Large intestine (tissue), 3 donors: ENCODE measurements at regions not wholly inside any gene's neighbourhood (a gene's known extent, or its start where the extent isn't known, plus 50 kb on each side); places are given as distances from the start of the nearest gene placed in this dataset.
"Not testable (repeated sequence)": the region's sequence is repeated elsewhere in the genome, so short reads cannot be mapped to it uniquely, and the experiment has no call there.

Source experiments
- DNase-seq, 2 donors: peaks; one replicate each; pipeline versions ENCODE4 v3.0.0 to v3.0.0-alpha.2; 2013
- H3K27ac ChIP-seq: one replicate; pipeline ENCODE4 v1.5.1; 2013; ENCODE audit warnings: low read length
- H3K27me3 ChIP-seq: 2 replicates; pipeline ENCODE4 v1.6.1; 2013; ENCODE audit warnings: low read length; ENCODE audit not compliant: control insufficient read depth, insufficient read depth
- H3K36me3 ChIP-seq: 2 replicates; pipeline ENCODE4 v1.6.1; 2013; ENCODE audit warnings: low read length; ENCODE audit not compliant: control insufficient read depth, insufficient read depth
- H3K4me1 ChIP-seq: one replicate; pipeline ENCODE4 v1.6.1; 2013; ENCODE audit warnings: low read length; ENCODE audit not compliant: control insufficient read depth, insufficient read depth
- H3K4me3 ChIP-seq: one replicate; pipeline ENCODE4 v1.5.1; 2013; ENCODE audit warnings: low read length
- H3K9me3 ChIP-seq: one replicate; pipeline ENCODE4 v1.6.1; 2013; ENCODE audit warnings: mild to moderate bottlenecking, low read depth, low read length, moderate library complexity; ENCODE audit not compliant: control insufficient read depth
- WGBS: methylation state at CpG from one replicate; pipeline ENCODE4 v1.1.5; 2013; ENCODE audit warnings: low lambda C conversion rate; ENCODE audit not compliant: insufficient coverage; 5-methylcytosine and 5-hydroxymethylcytosine counted together

DNA sequence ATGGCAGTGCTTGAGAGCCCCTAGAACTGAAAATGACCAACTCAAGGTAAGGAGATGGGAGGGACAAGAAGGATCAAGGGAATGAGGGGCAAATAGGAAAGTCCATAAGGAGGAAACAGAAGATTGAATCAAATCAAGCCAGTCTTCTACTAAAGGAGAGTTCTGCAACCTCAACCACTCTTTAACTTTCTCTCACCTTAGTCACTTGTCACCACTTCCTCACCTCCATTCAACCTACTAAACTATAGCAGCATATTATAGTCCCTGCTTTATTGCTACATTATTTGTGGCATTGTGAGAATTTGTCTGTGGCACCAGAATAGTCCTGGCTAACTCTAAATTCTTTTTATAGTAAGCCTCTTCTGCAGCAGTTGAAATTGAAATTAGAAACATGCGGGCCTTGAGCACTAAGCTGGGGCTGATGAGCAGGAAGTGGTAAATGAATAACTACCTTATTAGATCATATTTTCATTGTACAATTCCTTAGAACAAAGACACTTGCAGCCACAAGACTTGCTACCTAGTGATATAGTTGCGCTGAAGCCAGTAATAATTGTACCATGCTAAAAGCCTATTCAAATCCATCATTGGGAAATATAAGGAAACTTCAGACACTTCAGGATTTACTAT is 336.9 kb downstream of the ZNF674 start:
- Histone ChIP-seq H3K4me3 (no peak overlapping the region), H3K27ac (no peak overlapping the region), H3K4me1 (no peaks in the 10 kb centered on the region), H3K27me3 (no peaks in the 10 kb centered on the region), H3K9me3 (no peaks in the 10 kb centered on the region), H3K36me3 (no peaks in the 10 kb centered on the region)
- no CpG with 5 or more reads among the region's 2 CpGs for WGBS
- DNase-seq: peak; percentile 9 to 52

DNA sequence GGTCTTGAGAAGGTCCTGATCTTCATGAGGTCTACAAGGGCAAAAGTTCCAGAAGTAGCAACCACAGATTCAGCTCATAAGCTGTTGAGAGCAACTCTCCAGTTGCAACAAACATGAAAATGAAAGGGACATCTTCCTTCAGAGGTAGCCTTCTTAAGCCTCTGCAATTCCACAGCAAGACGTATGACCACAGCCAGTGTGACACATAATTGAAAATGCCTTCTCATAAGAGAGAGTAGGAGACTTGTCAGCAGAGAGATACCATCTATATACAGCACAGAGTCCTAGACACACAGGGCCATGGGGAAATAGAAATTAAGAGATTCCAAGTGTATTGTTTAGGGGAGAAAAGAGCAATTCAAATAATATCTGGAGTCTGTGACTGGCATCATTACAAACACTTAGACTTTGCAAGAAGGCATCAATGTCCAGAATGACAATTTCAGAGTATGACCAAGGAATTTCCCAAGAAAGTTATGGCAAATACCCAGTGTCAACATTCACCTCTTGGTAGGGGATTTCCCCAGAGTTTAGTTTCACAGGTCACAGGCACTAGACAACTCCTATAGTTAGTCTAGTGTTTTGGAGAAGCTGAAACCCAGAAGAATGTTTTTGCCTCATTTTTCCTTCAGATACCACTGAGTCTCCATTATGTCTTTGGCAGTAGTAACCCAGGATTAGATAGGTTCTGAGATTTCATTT is 340.3 kb downstream of the ZNF674 start:
- H3K27me3 ChIP-seq: no peaks in the 10 kb centered on the region
- no CpG with 5 or more reads among the region's 1 CpG for WGBS
- H3K27ac ChIP-seq: no peak overlapping the region
- DNase-seq: no peak
- H3K9me3 ChIP-seq: no peaks in the 10 kb centered on the region
- no peaks in the 10 kb centered on the region for H3K4me1 ChIP-seq
- H3K4me3 ChIP-seq: no peak overlapping the region
- H3K36me3 ChIP-seq: no peaks in the 10 kb centered on the region

DNA sequence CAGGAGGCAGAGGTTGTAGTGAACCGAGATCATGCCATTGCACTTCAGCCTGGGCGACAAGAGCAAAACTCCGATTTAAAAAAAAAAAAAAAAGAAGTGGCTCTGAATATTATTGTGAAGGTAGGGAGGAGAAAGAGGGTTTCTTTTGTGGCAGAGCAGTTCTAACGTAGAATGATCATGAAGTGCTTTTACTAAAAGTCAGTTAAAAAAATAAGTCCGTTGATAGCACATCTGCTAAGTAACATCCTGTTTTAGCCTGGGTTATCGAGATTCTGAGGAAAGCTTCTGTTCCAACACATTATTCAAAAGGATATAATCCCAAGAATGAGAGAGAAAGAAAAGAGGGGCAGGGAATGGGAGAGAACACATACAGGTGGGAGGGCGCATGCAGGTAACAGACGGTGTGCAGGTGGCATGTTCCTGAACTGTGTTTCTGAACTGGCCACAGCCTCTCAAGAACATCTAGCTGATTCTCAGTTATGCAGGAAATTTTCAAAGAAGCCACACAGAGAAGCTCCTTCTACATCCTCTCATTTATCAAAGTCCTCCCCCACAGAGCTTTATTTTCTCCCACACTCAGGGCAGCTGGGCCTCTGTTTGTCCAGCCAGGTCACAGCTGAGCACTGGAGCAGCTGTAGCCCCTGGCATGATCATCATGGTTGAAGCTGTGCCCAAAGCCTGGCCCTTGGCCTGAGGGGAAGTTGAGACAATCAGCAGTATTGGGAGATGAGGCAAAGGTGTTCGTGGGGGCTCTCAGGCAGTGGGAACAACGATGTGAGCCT is 342.3 kb downstream of the ZNF674 start:
- Histone ChIP-seq H3K36me3 (no peaks in the 10 kb centered on the region), H3K4me3 (no peak overlapping the region), H3K9me3 (no peaks in the 10 kb centered on the region), H3K4me1 (no peaks in the 10 kb centered on the region), H3K27me3 (no peaks in the 10 kb centered on the region), H3K27ac (no peak overlapping the region)
- DNase-seq: no peak
- 100% methylated on average over 1 of the region's 10 CpGs for WGBS

- Histone ChIP-seq H3K4me3 (no peak overlapping the region), H3K36me3 (no peaks in the 10 kb centered on the region), H3K27me3 (no peaks in the 10 kb centered on the region), H3K4me1 (no peaks in the 10 kb centered on the region), H3K27ac (no peak overlapping the region), H3K9me3 (no peaks in the 10 kb centered on the region)
- no peak for DNase-seq
- no CpG with 5 or more reads among the region's 1 CpG for WGBS
Measured at GRCh38 chrX:46200413-46200812, 344.8 kb downstream of the ZNF674 start.

DNA sequence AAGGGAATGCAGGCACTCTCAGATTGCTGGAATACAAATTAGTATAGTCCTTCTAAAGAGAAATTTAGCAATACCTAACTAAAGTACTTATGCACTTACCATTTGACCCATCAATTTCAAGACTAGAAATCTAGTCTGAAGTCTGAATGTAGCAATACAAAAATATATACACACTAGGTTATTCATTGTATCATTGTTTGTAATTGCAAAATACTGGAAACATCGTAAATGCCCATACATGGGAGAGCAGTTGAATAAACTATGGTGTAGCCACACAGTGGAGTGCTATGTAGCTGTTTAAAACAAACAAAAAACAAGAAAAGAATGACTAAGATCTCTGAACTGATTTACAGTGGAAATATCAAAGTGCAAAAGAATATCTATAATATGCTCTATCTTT is 346.4 kb downstream of the ZNF674 start:
- H3K27me3 ChIP-seq: no peaks in the 10 kb centered on the region
- WGBS: no CpG with 5 or more reads among the region's 1 CpG
- no peaks in the 10 kb centered on the region for H3K9me3 ChIP-seq
- no peak overlapping the region for H3K27ac ChIP-seq
- H3K4me1 ChIP-seq: no peaks in the 10 kb centered on the region
- H3K36me3 ChIP-seq: no peaks in the 10 kb centered on the region
- H3K4me3 ChIP-seq: no peak overlapping the region
- DNase-seq: no peak

GRCh38 chrX:46186811-46187106 is 358.5 kb downstream of the ZNF674 start:
- H3K36me3 ChIP-seq, H3K27ac ChIP-seq: not testable (repeated sequence)
- no CpG with 5 or more reads among the region's 2 CpGs for WGBS

GRCh38 chrX:46185923-46186810 is 359.1 kb downstream of the ZNF674 start:
- Histone ChIP-seq H3K9me3 (no peaks in the 10 kb centered on the region), H3K27me3 (no peaks in the 10 kb centered on the region), H3K27ac (no peak overlapping the region), H3K4me3 (no peak overlapping the region), H3K4me1 (no peaks in the 10 kb centered on the region), H3K36me3 (no peaks in the 10 kb centered on the region)
- no peak for DNase-seq
- WGBS: no CpG with 5 or more reads among the region's 7 CpGs

More at GRCh38 chrX:46186811-46187106, 358.5 kb downstream of the ZNF674 start:
- DNase-seq, H3K4me1 ChIP-seq, H3K4me3 ChIP-seq, H3K9me3 ChIP-seq, H3K27me3 ChIP-seq: not testable (repeated sequence)

GRCh38 chrX:46184749-46185148 is 360.5 kb downstream of the ZNF674 start:
- Histone ChIP-seq H3K4me3 (no peak overlapping the region), H3K4me1 (no peaks in the 10 kb centered on the region), H3K27ac (no peak overlapping the region), H3K9me3 (no peaks in the 10 kb centered on the region), H3K36me3 (no peaks in the 10 kb centered on the region), H3K27me3 (no peaks in the 10 kb centered on the region)
- DNase-seq: no peak
- whole genome bisulfite sequencing: no CpG with 5 or more reads among the region's 2 CpGs

- H3K4me3 ChIP-seq: no peak overlapping the region
- DNase-seq: no peak
- no peaks in the 10 kb centered on the region for H3K9me3 ChIP-seq
- H3K27me3 ChIP-seq: no peaks in the 10 kb centered on the region
- no peaks in the 10 kb centered on the region for H3K36me3 ChIP-seq
- WGBS: no CpG with 5 or more reads among the region's 3 CpGs
- no peaks in the 10 kb centered on the region for H3K4me1 ChIP-seq
- H3K27ac ChIP-seq: no peak overlapping the region
Measured at GRCh38 chrX:46180258-46180687, 364.9 kb downstream of the ZNF674 start.

GRCh38 chrX:46179748-46180147 is 365.5 kb downstream of the ZNF674 start:
- H3K27me3 ChIP-seq: no peaks in the 10 kb centered on the region
- no peaks in the 10 kb centered on the region for H3K4me1 ChIP-seq
- no peaks in the 10 kb centered on the region for H3K36me3 ChIP-seq
- no peak overlapping the region for H3K27ac ChIP-seq
- no peak for DNase-seq
- H3K9me3 ChIP-seq: no peaks in the 10 kb centered on the region
- H3K4me3 ChIP-seq: no peak overlapping the region
- WGBS: no CpG with 5 or more reads among the region's 3 CpGs
